8988T (cell line): ENCODE measurements at regions not wholly inside any gene's neighbourhood (a gene's known extent, or its start where the extent isn't known, plus 50 kb on each side); places are given as distances from the start of the nearest gene placed in this dataset.
"Not testable (repeated sequence)": the region's sequence is repeated elsewhere in the genome, so short reads cannot be mapped to it uniquely, and the experiment has no call there.

Source experiments
- DNase-seq: peaks from one replicate; pipeline ENCODE4 v3.0.0; 2011

GRCh38 chr16:29355339-29356059 lies 51.0 kb downstream of the NPIPB11 start:
- DNase-seq, result not testable (repeated sequence)

GRCh38 chr16:29354449-29354848 lies 52.1 kb downstream of the NPIPB11 start:
- not testable (repeated sequence) for DNase-seq

GRCh38 chr16:29352617-29352999 lies 53.9 kb downstream of the NPIPB11 start:
- DNase-seq, result not testable (repeated sequence)

GRCh38 chr16:29351970-29352616 lies 54.4 kb downstream of the NPIPB11 start:
- DNase-seq, result not testable (repeated sequence)

GRCh38 chr16:29351271-29351969 lies 55.1 kb downstream of the NPIPB11 start:
- not testable (repeated sequence) for DNase-seq

GRCh38 chr16:29349966-29350365 lies 56.5 kb downstream of the NPIPB11 start:
- DNase-seq, result not testable (repeated sequence)

GRCh38 chr16:29348748-29349147 lies 57.8 kb downstream of the NPIPB11 start:
- not testable (repeated sequence) for DNase-seq

- not testable (repeated sequence) for DNase-seq
Measured at GRCh38 chr16:29348123-29348690, 58.3 kb downstream of the NPIPB11 start.

GRCh38 chr16:29346796-29347580 lies 59.5 kb downstream of the NPIPB11 start:
- DNase-seq, result not testable (repeated sequence)

- not testable (repeated sequence) for DNase-seq
Measured at GRCh38 chr16:29346203-29346602, 60.3 kb downstream of the NPIPB11 start.

GRCh38 chr16:29342937-29343336 lies 63.6 kb downstream of the NPIPB11 start:
- DNase-seq, result not testable (repeated sequence)

- DNase-seq, result not testable (repeated sequence)
Measured at GRCh38 chr16:29340779-29341438, 65.6 kb downstream of the NPIPB11 start.

- DNase-seq, result not testable (repeated sequence)
Measured at GRCh38 chr16:29340235-29340634, 66.3 kb downstream of the NPIPB11 start.

GRCh38 chr16:29338821-29339700 lies 67.5 kb downstream of the NPIPB11 start:
- DNase-seq, result not testable (repeated sequence)

- DNase-seq, result not testable (repeated sequence)
Measured at GRCh38 chr16:29337385-29337901, 69.1 kb downstream of the NPIPB11 start.

GRCh38 chr16:29335549-29335846 lies 71.0 kb downstream of the NPIPB11 start:
- DNase-seq, result not testable (repeated sequence)

- DNase-seq, result not testable (repeated sequence)
Measured at GRCh38 chr16:29334776-29335548, 71.5 kb downstream of the NPIPB11 start.

- not testable (repeated sequence) for DNase-seq
Measured at GRCh38 chr16:29333492-29334097, 72.9 kb downstream of the NPIPB11 start.

- DNase-seq, result not testable (repeated sequence)
Measured at GRCh38 chr16:29330623-29331022, 75.9 kb downstream of the NPIPB11 start.
